ENCODE measurements at regions not wholly inside any gene's neighbourhood (a gene's known extent, or its start where the extent isn't known, plus 50 kb on each side); places are given as distances from the start of the nearest gene placed in this dataset.

GRCh38 chr17:69854225-69854780 lies 220.7 kb upstream of the KCNJ16 start:
- TF ChIP-seq POLR2AphosphoS5 (IDR thresholded peaks at IDR 0.05; ENCODE audit: low read depth, low read length) (no peak), EP300 (IDR thresholded peaks at IDR 0.05; ENCODE audit: borderline replicate concordance in 1 of 2, low read depth in 1 of 2, low read length in 1 of 2) (no peak), RFX5 (IDR thresholded peaks at IDR 0.05; ENCODE audit: low read length) (no peak), FOXM1 (IDR thresholded peaks at IDR 0.05; ENCODE audit: low read depth) (no peak), NFIC (IDR thresholded peaks at IDR 0.05; ENCODE audit: borderline replicate concordance) (no peak)

Data from SK-N-SH (cell line).